Natural killer cell (primary cell): ENCODE measurements at regions not wholly inside any gene's neighbourhood (a gene's known extent, or its start where the extent isn't known, plus 50 kb on each side); places are given as distances from the start of the nearest gene placed in this dataset.

Experiments
- ATAC-seq, 3 donors: fragments of 150-1000 bp in 2 of 3; fragments of 200-7000 bp in 1 of 3; cut with Tn5 transposase; 1 replicate in 1 of 3; 2 replicates in 2 of 3; pipeline ENCODE4 v1.10.0; 2021; ENCODE audit warnings: mild to moderate bottlenecking in 2 of 3, moderate library complexity in 2 of 3
- DNase-seq, 2 donors: peaks; one replicate each; pipeline versions ENCODE4 v3.0.0 to v3.0.0-alpha.2; 2013 to 2021; ENCODE audit warnings: mixed read lengths in 1 of 2
- H3K27ac ChIP-seq: one replicate; pipeline ENCODE4 v1.5.1; 2013; ENCODE audit warnings: mild to moderate bottlenecking, low read length
- H3K27me3 ChIP-seq: one replicate; pipeline ENCODE4 v1.6.1; 2013; ENCODE audit warnings: low read length; ENCODE audit not compliant: control insufficient read depth, insufficient read depth
- H3K36me3 ChIP-seq: one replicate; pipeline ENCODE4 v1.6.1; 2013; ENCODE audit warnings: low read length; ENCODE audit not compliant: control insufficient read depth, insufficient read depth
- H3K4me1 ChIP-seq: one replicate; pipeline ENCODE4 v1.6.1; 2013; ENCODE audit warnings: low read length; ENCODE audit not compliant: control insufficient read depth, insufficient read depth
- H3K4me3 ChIP-seq: one replicate; pipeline ENCODE4 v1.5.1; 2013; ENCODE audit warnings: low read length
- H3K9me3 ChIP-seq: one replicate; pipeline ENCODE4 v1.6.1; 2013; ENCODE audit warnings: low read length; ENCODE audit not compliant: control insufficient read depth, insufficient read depth
- H3K27ac Mint-ChIP-seq, 2 donors: one replicate each; pipeline ENCODE4 v1.8.0; 2022; ENCODE audit warnings: mild to moderate bottlenecking in 2 of 2, mixed read lengths in 2 of 2, moderate library complexity in 1 of 2
- H3K27me3 Mint-ChIP-seq, 2 donors: one replicate each; pipeline ENCODE4 v1.8.0; 2022; ENCODE audit warnings: low read depth in 2 of 2, mixed read lengths in 2 of 2
- H3K36me3 Mint-ChIP-seq: one replicate; pipeline ENCODE4 v1.8.0; 2022; ENCODE audit warnings: mixed read lengths
- H3K4me1 Mint-ChIP-seq, 2 donors: one replicate each; pipeline ENCODE4 v1.8.0; 2022; ENCODE audit warnings: mixed read lengths in 2 of 2
- H3K4me3 Mint-ChIP-seq: one replicate; pipeline ENCODE4 v1.8.0; 2022; ENCODE audit warnings: mild to moderate bottlenecking, moderate library complexity, mixed read lengths
- H3K9me3 Mint-ChIP-seq, 2 donors: one replicate each; pipeline ENCODE4 v1.8.0; 2022; ENCODE audit warnings: mixed read lengths in 2 of 2
- CTCF ChIP-seq: fragments of 200-600 bp; IDR thresholded peaks from one replicate; pipeline ENCODE4 v1.8.0; 2022; ENCODE audit warnings: antibody characterized with exemption
- WGBS: methylation state at CpG from one replicate; pipeline ENCODE4 v1.1.7; 2013; ENCODE audit warnings: missing lambda C conversion rate; ENCODE audit not compliant: insufficient coverage; 5-methylcytosine and 5-hydroxymethylcytosine counted together
- intact Hi-C: fragments of 100-400 bp; cut with micrococcal nuclease; formaldehyde crosslinking; loops from one replicate; pipeline ENCODE4 v1.14.2; 2022

DNA sequence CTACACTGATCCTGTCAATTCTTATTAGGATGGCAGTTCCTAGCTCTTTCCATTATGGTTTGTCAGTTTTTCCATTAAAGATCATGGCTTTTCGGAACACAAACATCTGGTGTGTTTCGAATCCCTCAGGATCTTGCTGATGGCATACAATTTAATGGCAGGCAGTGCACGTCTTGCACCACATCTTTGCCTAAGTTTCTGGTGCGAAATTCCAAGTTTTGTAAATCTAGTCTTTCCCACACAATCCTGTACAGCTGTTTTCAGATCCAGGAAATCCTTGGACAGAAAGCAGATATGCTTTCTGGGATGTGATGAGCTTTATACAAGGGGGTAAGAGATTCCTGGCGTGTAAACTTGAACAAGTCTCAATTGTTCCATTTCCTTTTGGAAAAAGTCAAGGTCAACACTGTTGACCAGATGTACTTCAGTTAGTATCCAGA lies 224.3 kb upstream of the PHYHIPL start:
- Mint-ChIP-seq H3K27me3 (no peaks in the 10 kb centered on the region), H3K4me3 (no peak overlapping the region), H3K9me3 (peaks cover 0 to 2% of the 10 kb centered on the region in 2 donors), H3K36me3 (no peaks in the 10 kb centered on the region), H3K4me1 (no peaks in the 10 kb centered on the region), H3K27ac (no peak overlapping the region)
- Histone ChIP-seq H3K4me1 (no peaks in the 10 kb centered on the region), H3K36me3 (no peaks in the 10 kb centered on the region), H3K27ac (no peak overlapping the region), H3K9me3 (no peaks in the 10 kb centered on the region), H3K27me3 (no peaks in the 10 kb centered on the region), H3K4me3 (no peak overlapping the region)
- WGBS: 67% methylated on average over 5 of the region's 5 CpGs
- no peak for TF ChIP-seq CTCF
- ATAC-seq (no peak), DNase-seq (no peak)
- intact Hi-C loops: no loop called here

DNA sequence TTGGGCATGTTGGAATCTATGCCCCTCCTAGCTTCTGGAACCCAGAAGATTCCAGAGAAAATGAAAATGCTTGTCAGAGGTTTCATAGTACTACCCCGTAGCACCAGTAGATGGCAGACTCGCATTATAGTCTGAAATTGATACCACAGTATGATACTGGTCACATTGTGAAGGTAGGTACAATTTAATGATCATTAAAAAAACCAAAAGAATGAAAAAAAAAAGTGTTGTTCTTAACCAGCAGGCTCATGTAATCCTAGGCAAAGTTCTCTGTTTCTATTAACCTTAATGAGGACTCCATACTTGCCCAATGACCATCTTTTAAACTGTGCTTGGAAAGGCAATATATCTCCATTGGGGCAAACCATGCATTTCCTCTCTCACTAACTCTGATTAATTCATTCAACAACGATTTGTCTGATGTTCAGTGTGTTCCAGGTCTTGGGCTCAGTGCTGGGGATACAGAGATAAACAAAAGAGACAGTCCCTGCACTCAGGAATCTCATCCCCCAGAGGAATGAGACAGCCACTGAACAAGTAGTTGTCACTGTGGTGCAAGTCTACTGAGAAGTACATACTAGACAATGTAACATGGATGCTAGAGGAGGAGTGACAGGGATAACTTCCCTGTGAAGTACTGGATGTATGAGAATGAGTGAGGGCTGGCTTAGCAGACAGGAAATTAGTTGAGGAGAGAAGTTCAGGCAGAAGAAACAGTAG lies 223.5 kb upstream of the PHYHIPL start:
- DNase-seq: peak in 1 of 2 donors; percentile 2
- no peak for ATAC-seq
- Histone ChIP-seq H3K4me1 (no peaks in the 10 kb centered on the region), H3K27ac (no peak overlapping the region), H3K27me3 (no peaks in the 10 kb centered on the region), H3K36me3 (no peaks in the 10 kb centered on the region), H3K4me3 (no peak overlapping the region), H3K9me3 (no peaks in the 10 kb centered on the region)
- Mint-ChIP-seq H3K27ac (no peak overlapping the region), H3K27me3 (no peaks in the 10 kb centered on the region), H3K4me1 (no peaks in the 10 kb centered on the region), H3K9me3 (peaks cover 0 to 2% of the 10 kb centered on the region in 2 donors), H3K4me3 (no peak overlapping the region), H3K36me3 (no peaks in the 10 kb centered on the region)
- WGBS: 10% methylated on average over 2 of the region's 3 CpGs
- TF ChIP-seq CTCF: no peak
- intact Hi-C loops: no loop called here

DNA sequence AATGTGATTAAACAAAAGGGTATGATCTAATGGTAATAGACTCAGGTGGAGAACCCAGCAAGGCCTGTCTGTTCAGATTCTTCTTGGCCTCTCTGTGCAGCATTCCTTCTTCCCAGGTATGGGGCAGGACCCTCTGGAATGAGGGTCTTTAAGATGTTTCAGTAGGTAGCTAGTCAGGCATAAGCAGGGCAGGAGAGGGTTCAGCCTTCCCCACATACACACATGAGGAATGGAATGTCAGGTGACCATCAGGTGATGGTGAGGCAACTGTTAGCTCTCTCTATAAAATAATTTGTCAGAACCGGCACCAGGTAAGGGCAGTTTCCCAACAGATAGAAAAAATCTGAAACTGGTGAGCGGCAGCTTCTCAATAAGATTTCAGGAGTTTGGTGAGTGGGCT lies 222.3 kb upstream of the PHYHIPL start:
- 86% methylated on average over 2 of the region's 2 CpGs for WGBS
- no peaks in the 10 kb centered on the region for H3K27me3 Mint-ChIP-seq
- H3K4me1 ChIP-seq: no peaks in the 10 kb centered on the region
- no peak overlapping the region for H3K4me3 ChIP-seq
- DNase-seq: no peak
- H3K4me3 Mint-ChIP-seq: no peak overlapping the region
- no peaks in the 10 kb centered on the region for H3K36me3 ChIP-seq
- H3K9me3 ChIP-seq: no peaks in the 10 kb centered on the region
- no peaks in the 10 kb centered on the region for H3K36me3 Mint-ChIP-seq
- intact Hi-C loops: no loop called here
- no peak for TF ChIP-seq CTCF
- H3K27ac ChIP-seq: no peak overlapping the region
- H3K27me3 ChIP-seq: no peaks in the 10 kb centered on the region
- H3K27ac Mint-ChIP-seq: no peak overlapping the region
- peak in 1 of 3 donors; percentile 24 for ATAC-seq
- no peaks in the 10 kb centered on the region for H3K4me1 Mint-ChIP-seq
- H3K9me3 Mint-ChIP-seq: peaks cover 0 to 2% of the 10 kb centered on the region in 2 donors

- Histone ChIP-seq H3K36me3 (no peaks in the 10 kb centered on the region), H3K9me3 (no peaks in the 10 kb centered on the region), H3K4me3 (no peak overlapping the region), H3K27me3 (no peaks in the 10 kb centered on the region), H3K27ac (no peak overlapping the region), H3K4me1 (no peaks in the 10 kb centered on the region)
- no peak overlapping the region for H3K27ac Mint-ChIP-seq
- H3K4me3 Mint-ChIP-seq: no peak overlapping the region
- TF ChIP-seq CTCF: no peak
- ATAC-seq (no peak), DNase-seq (no peak)
- no peaks in the 10 kb centered on the region for H3K4me1 Mint-ChIP-seq
- peaks cover 0 to 2% of the 10 kb centered on the region in 2 donors for H3K9me3 Mint-ChIP-seq
- intact Hi-C loops: no loop called here
- no peaks in the 10 kb centered on the region for H3K36me3 Mint-ChIP-seq
- no CpG with 5 or more reads among the region's 1 CpG for WGBS
- no peaks in the 10 kb centered on the region for H3K27me3 Mint-ChIP-seq
Observed at GRCh38 chr10:58955615-58956014, 220.8 kb upstream of the PHYHIPL start.
